Mesendoderm (in vitro differentiated cells): ENCODE measurements at regions not wholly inside any gene's neighbourhood (a gene's known extent, or its start where the extent isn't known, plus 50 kb on each side); places are given as distances from the start of the nearest gene placed in this dataset.

Source experiments
- DNase-seq: peaks from one replicate; pipeline ENCODE4 v3.0.0; 2013
- H2AK5ac ChIP-seq: 2 replicates; pipeline ENCODE4 v1.6.1; 2013; ENCODE audit warnings: low read length, inconsistent platforms
- H2BK120ac ChIP-seq: 2 replicates; pipeline ENCODE4 v1.6.1; 2013; ENCODE audit warnings: low read depth, mild to moderate bottlenecking, low read length, moderate library complexity, mixed read lengths
- H2BK15ac ChIP-seq: replicated peaks from 2 replicates; pipeline ENCODE4 v1.6.1; 2013; ENCODE audit warnings: low read depth, mild to moderate bottlenecking, moderate library complexity
- H2BK5ac ChIP-seq: 2 replicates; pipeline ENCODE4 v1.6.1; 2013; ENCODE audit warnings: low read length, inconsistent platforms
- H3K18ac ChIP-seq: 2 replicates; pipeline ENCODE4 v1.6.1; 2013; ENCODE audit warnings: mild to moderate bottlenecking, low read length, mixed read lengths
- H3K23ac ChIP-seq: one replicate; pipeline ENCODE4 v1.6.1; 2013; ENCODE audit warnings: low read length
- H3K27ac ChIP-seq: 2 replicates; pipeline ENCODE4 v1.5.1; 2013; ENCODE audit warnings: low read depth, mild to moderate bottlenecking, inconsistent platforms, low read length, moderate library complexity
- H3K27me3 ChIP-seq: 2 replicates; pipeline ENCODE4 v1.6.1; 2013; ENCODE audit warnings: low read length, control low read depth, mild to moderate bottlenecking, inconsistent platforms; ENCODE audit not compliant: insufficient read depth, poor library complexity
- H3K36me3 ChIP-seq: 2 replicates; pipeline ENCODE4 v1.6.1; 2013; ENCODE audit warnings: low read length, inconsistent platforms; ENCODE audit not compliant: control insufficient read depth, insufficient read depth
- H3K4ac ChIP-seq: one replicate; pipeline ENCODE4 v1.6.1; 2013; ENCODE audit warnings: low read depth, mild to moderate bottlenecking, low read length, moderate library complexity
- H3K4me1 ChIP-seq: 2 replicates; pipeline ENCODE4 v1.6.1; 2013; ENCODE audit warnings: low read depth, low read length, inconsistent platforms; ENCODE audit not compliant: control insufficient read depth
- H3K4me2 ChIP-seq: 2 replicates; pipeline ENCODE4 v1.6.1; 2013; ENCODE audit warnings: low read length
- H3K4me3 ChIP-seq: 2 replicates; pipeline ENCODE4 v1.5.1; 2013; ENCODE audit warnings: mild to moderate bottlenecking, low read length
- H3K56ac ChIP-seq: one replicate; pipeline ENCODE4 v1.6.1; 2013; ENCODE audit warnings: low read length
- H3K79me1 ChIP-seq: 2 replicates; pipeline ENCODE4 v1.6.1; 2013; ENCODE audit warnings: low read length, inconsistent platforms
- H3K79me2 ChIP-seq: 2 replicates; pipeline ENCODE4 v1.6.1; 2013; ENCODE audit warnings: mild to moderate bottlenecking, low read length; ENCODE audit not compliant: control insufficient read depth, insufficient read depth
- H3K9ac ChIP-seq: 2 replicates; pipeline ENCODE4 v1.6.1; 2013; ENCODE audit warnings: low read length, inconsistent platforms
- H4K5ac ChIP-seq: one replicate; pipeline ENCODE4 v1.6.1; 2013; ENCODE audit warnings: low read length
- H4K8ac ChIP-seq: one replicate; pipeline ENCODE4 v1.6.1; 2013; ENCODE audit warnings: low read depth, mild to moderate bottlenecking, control low read depth, low read length, moderate library complexity
- WGBS: extraction: QIAGEN DNeasy Blood & Tissue Kit; methylation state at CpG from one replicate; pipeline ENCODE4 v1.1.7; 2013; ENCODE audit warnings: low lambda C conversion rate, missing lambda C conversion rate; ENCODE audit not compliant: insufficient coverage; ENCODE audit errors: extremely low coverage; 5-methylcytosine and 5-hydroxymethylcytosine counted together

DNA sequence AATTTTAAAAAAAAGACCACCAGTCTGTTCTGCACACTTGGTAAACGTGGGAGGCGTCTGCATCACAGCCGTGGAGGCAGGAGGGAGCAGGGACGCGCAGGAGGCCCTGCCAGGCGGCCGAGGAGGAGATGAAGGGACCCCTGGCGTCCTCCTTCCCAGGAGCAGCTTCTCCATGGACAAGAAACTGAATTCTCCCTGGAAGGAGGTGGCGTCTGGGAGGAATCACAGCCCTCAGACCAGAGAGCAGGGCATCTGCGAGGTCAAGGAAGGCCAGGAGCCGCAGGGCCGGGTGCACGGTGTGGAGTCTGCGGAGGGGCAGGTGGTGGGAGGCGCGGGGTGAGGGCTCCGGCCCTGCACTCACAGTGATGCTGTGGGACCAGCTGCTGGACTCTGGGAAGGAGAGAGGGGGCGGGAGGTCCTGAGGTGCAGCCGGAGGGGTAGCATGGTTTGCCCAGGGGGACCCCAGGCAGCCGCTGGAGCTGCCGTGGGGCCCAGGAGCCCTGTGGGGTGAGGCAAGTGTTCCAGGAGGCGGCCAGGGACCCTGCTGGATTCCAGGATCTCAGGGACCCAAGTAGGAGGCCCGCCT lies 73.5 kb upstream of the GALNT9 start:
- Histone ChIP-seq H3K56ac (no peak overlapping the region), H3K18ac (no peak overlapping the region), H3K4ac (no peak overlapping the region), H4K5ac (no peak overlapping the region), H3K79me1 (no peaks in the 10 kb centered on the region), H3K9ac (no peak overlapping the region), H4K8ac (no peak overlapping the region), H3K4me3 (no peak overlapping the region), H3K27me3 (no peaks in the 10 kb centered on the region), H2AK5ac (no peak overlapping the region), H3K27ac (no peak overlapping the region), H3K4me1 (no peaks in the 10 kb centered on the region), H2BK5ac (no peak overlapping the region), H2BK120ac (no peak overlapping the region), H2BK15ac (no peak overlapping the region), H3K23ac (no peak overlapping the region), H3K36me3 (no peaks in the 10 kb centered on the region), H3K4me2 (no peak overlapping the region), H3K79me2 (no peaks in the 10 kb centered on the region)
- no CpG with 5 or more reads among the region's 23 CpGs for WGBS
- DNase-seq = no peak

DNA sequence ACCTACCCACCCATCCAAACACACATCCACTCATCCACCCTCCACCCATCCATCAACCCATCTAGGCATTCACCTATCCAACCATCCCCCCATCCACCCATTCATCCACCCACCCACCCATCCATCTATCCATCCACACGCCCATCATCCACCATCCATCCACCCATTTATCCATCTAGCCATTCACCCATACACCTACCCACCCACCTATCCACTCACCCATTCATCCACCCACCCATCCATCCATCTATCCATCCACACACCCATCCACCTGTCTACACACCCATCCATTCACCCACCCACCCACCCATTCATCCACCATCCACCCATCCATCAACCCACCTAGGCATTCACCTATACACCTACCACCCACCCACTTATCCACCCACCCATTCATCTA lies 72.6 kb upstream of the GALNT9 start:
- H3K9ac ChIP-seq = no peak overlapping the region
- H2BK5ac ChIP-seq = no peak overlapping the region
- no CpG with 5 or more reads among the region's 1 CpG for WGBS
- no peak overlapping the region for H3K4me3 ChIP-seq
- H3K23ac ChIP-seq = no peak overlapping the region
- H4K5ac ChIP-seq = no peak overlapping the region
- peaks cover 3% of the 10 kb centered on the region for H3K27me3 ChIP-seq
- no peak for DNase-seq
- H4K8ac ChIP-seq = no peak overlapping the region
- H3K4me1 ChIP-seq = no peaks in the 10 kb centered on the region
- no peak overlapping the region for H3K4ac ChIP-seq
- H3K79me2 ChIP-seq = no peaks in the 10 kb centered on the region
- no peak overlapping the region for H2AK5ac ChIP-seq
- H3K79me1 ChIP-seq = no peaks in the 10 kb centered on the region
- H2BK15ac ChIP-seq = no peak overlapping the region
- no peak overlapping the region for H2BK120ac ChIP-seq
- no peak overlapping the region for H3K27ac ChIP-seq
- no peak overlapping the region for H3K4me2 ChIP-seq
- no peaks in the 10 kb centered on the region for H3K36me3 ChIP-seq
- no peak overlapping the region for H3K56ac ChIP-seq
- no peak overlapping the region for H3K18ac ChIP-seq

GRCh38 chr12:132400011-132400641 lies 70.7 kb upstream of the GALNT9 start:
- Histone ChIP-seq H3K23ac (no peak overlapping the region), H2BK5ac (no peak overlapping the region), H3K4ac (no peak overlapping the region), H2BK15ac (no peak overlapping the region), H3K36me3 (no peaks in the 10 kb centered on the region), H3K27me3 (peaks cover 9% of the 10 kb centered on the region), H3K56ac (no peak overlapping the region), H2BK120ac (no peak overlapping the region), H3K27ac (no peak overlapping the region), H3K4me3 (no peak overlapping the region), H3K79me2 (no peaks in the 10 kb centered on the region), H3K79me1 (no peaks in the 10 kb centered on the region), H2AK5ac (no peak overlapping the region), H3K4me2 (no peak overlapping the region), H4K5ac (no peak overlapping the region), H4K8ac (no peak overlapping the region), H3K4me1 (no peaks in the 10 kb centered on the region), H3K9ac (no peak overlapping the region), H3K18ac (no peak overlapping the region)
- no CpG with 5 or more reads among the region's 31 CpGs for WGBS
- DNase-seq = no peak

DNA sequence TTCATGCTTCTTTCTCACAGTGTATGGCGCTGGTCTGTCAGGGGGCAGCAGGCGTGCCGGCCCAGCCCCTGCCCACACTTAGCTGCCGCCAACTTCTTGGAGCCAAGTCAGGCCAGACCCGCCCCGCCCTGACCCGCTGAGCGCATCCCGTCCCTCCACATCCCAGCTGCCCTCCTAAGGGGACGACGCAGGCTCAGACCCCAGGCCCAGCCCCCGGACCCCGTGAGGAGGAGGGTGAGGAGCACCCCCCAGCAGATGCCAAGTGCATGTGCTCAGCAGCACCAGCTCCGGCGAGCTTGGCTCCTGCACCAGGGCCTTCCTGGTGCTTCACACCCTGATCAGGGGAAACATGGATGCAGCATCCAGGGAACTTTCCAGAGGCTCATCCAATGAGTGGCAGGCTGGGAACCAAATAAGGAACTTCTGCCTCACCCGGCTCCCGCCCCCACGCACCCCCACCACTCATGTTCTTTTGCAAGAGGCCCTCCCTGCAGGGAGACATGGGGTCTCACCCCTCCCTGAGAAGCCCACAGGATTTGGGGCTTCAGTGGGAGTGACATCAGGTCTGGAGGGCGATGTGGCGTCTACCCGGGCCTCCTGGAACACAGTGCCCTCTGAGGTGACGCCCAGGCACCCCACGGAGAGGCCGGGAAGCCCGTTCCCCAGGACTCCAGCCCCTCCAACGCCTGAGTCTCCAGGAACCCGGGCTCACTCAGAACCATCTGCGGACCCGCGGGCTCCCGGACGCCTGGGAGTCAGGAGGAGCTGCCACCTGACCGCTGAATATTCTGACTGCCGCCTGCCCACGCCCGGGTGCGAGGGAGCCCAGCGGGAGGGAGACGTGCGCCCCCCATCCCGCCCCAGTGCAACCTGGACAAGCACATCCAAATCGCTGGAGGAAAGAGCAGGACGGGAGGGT lies 70.0 kb upstream of the GALNT9 start:
- H3K23ac ChIP-seq = no peak overlapping the region
- WGBS = no CpG with 5 or more reads among the region's 43 CpGs
- no peak overlapping the region for H3K9ac ChIP-seq
- no peak overlapping the region for H3K4ac ChIP-seq
- H2AK5ac ChIP-seq = no peak overlapping the region
- no peak overlapping the region for H3K4me2 ChIP-seq
- no peak overlapping the region for H4K8ac ChIP-seq
- no peaks in the 10 kb centered on the region for H3K79me2 ChIP-seq
- no peak overlapping the region for H2BK15ac ChIP-seq
- no peak overlapping the region for H3K27ac ChIP-seq
- no peak overlapping the region for H4K5ac ChIP-seq
- no peak overlapping the region for H3K18ac ChIP-seq
- H3K56ac ChIP-seq = no peak overlapping the region
- H3K79me1 ChIP-seq = no peaks in the 10 kb centered on the region
- H3K4me1 ChIP-seq = no peaks in the 10 kb centered on the region
- no peak overlapping the region for H3K4me3 ChIP-seq
- DNase-seq = no peak
- H2BK120ac ChIP-seq = no peak overlapping the region
- peaks cover 9% of the 10 kb centered on the region for H3K27me3 ChIP-seq
- no peaks in the 10 kb centered on the region for H3K36me3 ChIP-seq
- no peak overlapping the region for H2BK5ac ChIP-seq

DNA sequence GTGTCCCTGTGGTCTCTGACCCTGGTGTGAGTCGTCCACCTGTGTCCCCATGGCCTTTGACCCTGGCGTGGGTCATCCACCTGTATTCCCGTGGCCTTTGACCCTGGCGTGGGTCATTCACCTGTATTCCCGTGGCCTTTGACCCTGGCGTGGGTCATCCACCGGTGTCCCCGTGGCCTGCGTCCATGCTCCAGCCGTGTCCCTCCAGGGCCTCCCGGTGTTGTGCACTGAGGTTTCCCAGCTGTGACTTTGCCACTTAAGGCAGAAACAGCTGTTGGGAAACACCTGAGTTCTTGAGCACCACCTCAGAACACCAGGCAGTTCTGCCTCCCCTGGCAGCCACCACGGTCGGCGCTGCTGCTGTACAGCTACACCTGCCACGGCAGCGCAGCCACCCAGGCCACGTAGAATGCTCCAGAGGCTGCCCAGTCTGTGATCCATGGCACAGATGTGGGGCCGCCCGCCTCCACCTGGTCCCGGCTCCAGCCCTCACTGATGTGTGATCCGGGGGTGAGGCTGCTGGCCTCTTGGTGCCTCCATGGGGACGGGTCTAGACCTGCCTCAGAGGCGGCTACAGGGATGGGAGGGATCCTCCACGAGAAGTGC lies 69.1 kb upstream of the GALNT9 start:
- Histone ChIP-seq H3K79me2 (no peaks in the 10 kb centered on the region), H2AK5ac (no peak overlapping the region), H3K9ac (no peak overlapping the region), H3K23ac (no peak overlapping the region), H3K4me1 (no peaks in the 10 kb centered on the region), H3K79me1 (no peaks in the 10 kb centered on the region), H2BK15ac (no peak overlapping the region), H4K8ac (no peak overlapping the region), H3K4ac (no peak overlapping the region), H3K27me3 (peaks cover 9% of the 10 kb centered on the region), H3K27ac (no peak overlapping the region), H2BK120ac (no peak overlapping the region), H3K56ac (no peak overlapping the region), H4K5ac (no peak overlapping the region), H3K4me2 (no peak overlapping the region), H2BK5ac (no peak overlapping the region), H3K36me3 (no peaks in the 10 kb centered on the region), H3K4me3 (no peak overlapping the region), H3K18ac (no peak overlapping the region)
- no peak for DNase-seq
- no CpG with 5 or more reads among the region's 24 CpGs for WGBS
